ENCODE measurements at regions not wholly inside any gene's neighbourhood (a gene's known extent, or its start where the extent isn't known, plus 50 kb on each side); places are given as distances from the start of the nearest gene placed in this dataset.

DNA sequence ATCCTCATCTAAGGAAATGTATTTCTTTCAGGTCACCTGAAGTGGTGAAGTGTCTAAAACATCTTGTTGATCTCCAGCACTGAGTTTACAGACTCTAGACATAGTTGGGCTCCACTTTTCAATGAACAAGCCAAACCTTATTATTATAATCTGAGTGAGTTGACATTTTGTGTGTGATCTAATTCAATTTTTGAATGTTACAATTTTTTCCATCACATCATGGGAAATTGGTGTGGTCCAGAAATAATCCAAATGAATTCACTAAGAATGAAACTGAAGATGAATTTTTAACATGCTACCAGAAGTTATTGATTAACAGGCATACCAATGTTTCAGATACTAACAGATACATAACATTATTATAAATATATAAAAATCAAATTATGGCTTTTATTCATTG is 75.6 kb upstream of the EFEMP1 start:
- Histone ChIP-seq H3K4me3 (no peak overlapping the region), H3K36me3 (no peaks in the 10 kb centered on the region), H3K4me1 (no peaks in the 10 kb centered on the region), H3K27me3 (no peaks in the 10 kb centered on the region), H3K9me3 (no peaks in the 10 kb centered on the region), H3K27ac (no peak overlapping the region)
- ATAC-seq (ENCODE audit: low FRiP score in 2 of 2) (peak in 1 of 2 donors; percentile 26), DNase-seq (no peak)
- TF ChIP-seq EP300 (IDR thresholded peaks at IDR 0.05) (no peak), POLR2AphosphoS5 (IDR thresholded peaks at IDR 0.05) (no peak), POLR2A (IDR thresholded peaks at IDR 0.05) (no peak)
- TF ChIP-seq, protein P1, sequence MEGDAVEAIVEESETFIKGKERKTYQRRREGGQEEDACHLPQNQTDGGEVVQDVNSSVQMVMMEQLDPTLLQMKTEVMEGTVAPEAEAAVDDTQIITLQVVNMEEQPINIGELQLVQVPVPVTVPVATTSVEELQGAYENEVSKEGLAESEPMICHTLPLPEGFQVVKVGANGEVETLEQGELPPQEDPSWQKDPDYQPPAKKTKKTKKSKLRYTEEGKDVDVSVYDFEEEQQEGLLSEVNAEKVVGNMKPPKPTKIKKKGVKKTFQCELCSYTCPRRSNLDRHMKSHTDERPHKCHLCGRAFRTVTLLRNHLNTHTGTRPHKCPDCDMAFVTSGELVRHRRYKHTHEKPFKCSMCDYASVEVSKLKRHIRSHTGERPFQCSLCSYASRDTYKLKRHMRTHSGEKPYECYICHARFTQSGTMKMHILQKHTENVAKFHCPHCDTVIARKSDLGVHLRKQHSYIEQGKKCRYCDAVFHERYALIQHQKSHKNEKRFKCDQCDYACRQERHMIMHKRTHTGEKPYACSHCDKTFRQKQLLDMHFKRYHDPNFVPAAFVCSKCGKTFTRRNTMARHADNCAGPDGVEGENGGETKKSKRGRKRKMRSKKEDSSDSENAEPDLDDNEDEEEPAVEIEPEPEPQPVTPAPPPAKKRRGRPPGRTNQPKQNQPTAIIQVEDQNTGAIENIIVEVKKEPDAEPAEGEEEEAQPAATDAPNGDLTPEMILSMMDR (IDR thresholded peaks at IDR 0.05): no peak

DNA sequence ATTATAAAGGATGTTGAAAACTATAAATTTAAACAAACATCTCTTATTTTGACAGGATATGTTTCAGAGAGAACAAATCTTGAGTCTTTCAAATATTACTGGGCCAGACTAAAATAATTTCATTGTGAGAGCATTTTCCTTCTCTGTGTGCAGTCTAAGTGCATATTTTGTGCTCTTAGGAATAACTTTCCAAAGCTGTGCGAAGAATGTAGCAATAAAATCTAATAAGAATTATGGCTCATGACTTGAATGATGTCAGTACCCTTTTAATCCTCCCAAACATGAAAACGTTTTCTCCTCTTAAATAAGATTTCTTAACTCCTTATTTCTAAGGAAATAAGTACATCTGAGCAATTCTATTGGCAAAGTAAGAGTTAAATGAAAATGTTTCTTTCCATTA is 76.2 kb upstream of the EFEMP1 start:
- WGBS, 2 donors: 58 to 65% methylated on average over 2 of the region's 2 CpGs
- H3K4me3 ChIP-seq: no peak overlapping the region
- no peaks in the 10 kb centered on the region for H3K36me3 ChIP-seq
- no peaks in the 10 kb centered on the region for H3K27me3 ChIP-seq
- no peaks in the 10 kb centered on the region for H3K9me3 ChIP-seq
- TF ChIP-seq EP300 (IDR thresholded peaks at IDR 0.05): no peak
- no peak for TF ChIP-seq POLR2AphosphoS5 (IDR thresholded peaks at IDR 0.05)
- TF ChIP-seq, protein P1 (IDR thresholded peaks at IDR 0.05): no peak
- ATAC-seq (ENCODE audit: low FRiP score in 2 of 2): peak in 1 of 2 donors; percentile 50
- no peak overlapping the region for H3K27ac ChIP-seq
- H3K4me1 ChIP-seq: no peaks in the 10 kb centered on the region
- DNase-seq: no peak

DNA sequence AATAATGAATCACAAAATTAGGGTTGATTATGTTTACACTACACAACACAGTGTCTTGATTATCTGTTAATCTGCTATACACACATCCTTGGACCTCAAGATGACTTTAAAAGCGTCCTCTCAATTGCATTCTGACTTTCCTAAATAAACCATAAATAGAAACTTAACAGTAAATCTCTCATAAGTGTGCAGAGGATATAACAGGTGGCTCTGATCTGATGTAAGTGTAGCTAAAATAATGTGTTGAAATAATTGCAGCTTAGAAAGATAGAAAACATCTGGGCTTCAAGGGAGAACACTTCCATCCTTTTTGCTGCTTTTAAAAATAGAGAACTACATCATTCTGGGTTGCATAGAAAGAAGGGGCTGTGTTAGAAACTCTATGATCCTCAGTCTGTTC is 78.4 kb upstream of the EFEMP1 start:
- TF ChIP-seq EP300 (IDR thresholded peaks at IDR 0.05): no peak
- TF ChIP-seq POLR2AphosphoS5 (IDR thresholded peaks at IDR 0.05): peak in 1 of 2 donors; percentile 15
- ATAC-seq (ENCODE audit: low FRiP score in 2 of 2) (no peak), DNase-seq (no peak)
- WGBS, 2 donors: 41 to 52% methylated on average over 1 of the region's 1 CpG
- Histone ChIP-seq H3K27ac (no peak overlapping the region), H3K4me1 (no peaks in the 10 kb centered on the region), H3K9me3 (no peaks in the 10 kb centered on the region), H3K36me3 (no peaks in the 10 kb centered on the region), H3K4me3 (no peak overlapping the region), H3K27me3 (no peaks in the 10 kb centered on the region)

DNA sequence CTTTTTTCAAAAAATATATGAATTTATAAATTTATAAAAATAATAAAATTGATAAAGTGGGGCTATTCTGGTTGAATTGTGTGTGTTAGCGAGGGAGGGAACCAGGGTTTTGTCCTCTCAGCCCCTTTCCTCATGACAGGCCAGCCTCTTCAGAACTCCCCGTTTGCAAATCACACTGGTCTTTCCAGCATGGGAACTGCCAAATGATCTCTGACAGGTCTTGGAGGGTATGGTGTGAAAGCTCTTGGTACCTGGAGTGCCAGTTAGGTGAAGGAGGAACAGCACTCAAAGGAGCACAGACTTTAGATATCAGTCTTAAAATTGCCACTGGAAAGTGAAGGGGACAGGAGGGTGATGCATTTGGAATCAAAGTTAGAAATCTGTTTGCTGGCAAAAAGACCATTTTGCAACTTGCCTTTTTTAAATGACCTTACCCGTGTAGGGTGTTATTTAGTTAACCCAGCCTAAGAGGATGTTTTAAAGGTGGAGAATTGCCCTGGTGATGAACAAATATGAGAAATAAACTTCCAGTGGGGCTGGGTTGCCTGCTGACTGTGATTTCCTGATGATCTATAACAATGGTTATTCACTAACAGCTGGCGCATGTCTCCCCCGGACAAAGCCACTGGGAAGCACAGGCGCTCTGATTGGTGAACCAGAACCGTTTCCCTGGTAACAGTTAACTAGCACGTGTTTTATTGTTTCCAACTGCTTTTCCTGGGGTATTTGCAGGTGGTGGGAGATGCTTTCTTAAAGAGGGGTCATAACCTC is 85.3 kb upstream of the EFEMP1 start:
- H3K27me3 ChIP-seq: no peaks in the 10 kb centered on the region
- no peak overlapping the region for H3K4me3 ChIP-seq
- H3K36me3 ChIP-seq: no peaks in the 10 kb centered on the region
- H3K4me1 ChIP-seq: peaks cover 0 to 12% (median 8%) of the 10 kb centered on the region in 4 donors
- WGBS, 2 donors: 25 to 28% methylated on average over 8 of the region's 8 CpGs
- no peaks in the 10 kb centered on the region for H3K9me3 ChIP-seq
- TF ChIP-seq POLR2A (IDR thresholded peaks at IDR 0.05) (no peak), POLR2AphosphoS5 (IDR thresholded peaks at IDR 0.05) (no peak), EP300 (IDR thresholded peaks at IDR 0.05) (no peak)
- TF ChIP-seq, protein P1 (IDR thresholded peaks at IDR 0.05): no peak
- DNase-seq (no peak), ATAC-seq (ENCODE audit: low FRiP score in 2 of 2) (peak; percentile 51 to 95)
- H3K27ac ChIP-seq: no peak overlapping the region

DNA sequence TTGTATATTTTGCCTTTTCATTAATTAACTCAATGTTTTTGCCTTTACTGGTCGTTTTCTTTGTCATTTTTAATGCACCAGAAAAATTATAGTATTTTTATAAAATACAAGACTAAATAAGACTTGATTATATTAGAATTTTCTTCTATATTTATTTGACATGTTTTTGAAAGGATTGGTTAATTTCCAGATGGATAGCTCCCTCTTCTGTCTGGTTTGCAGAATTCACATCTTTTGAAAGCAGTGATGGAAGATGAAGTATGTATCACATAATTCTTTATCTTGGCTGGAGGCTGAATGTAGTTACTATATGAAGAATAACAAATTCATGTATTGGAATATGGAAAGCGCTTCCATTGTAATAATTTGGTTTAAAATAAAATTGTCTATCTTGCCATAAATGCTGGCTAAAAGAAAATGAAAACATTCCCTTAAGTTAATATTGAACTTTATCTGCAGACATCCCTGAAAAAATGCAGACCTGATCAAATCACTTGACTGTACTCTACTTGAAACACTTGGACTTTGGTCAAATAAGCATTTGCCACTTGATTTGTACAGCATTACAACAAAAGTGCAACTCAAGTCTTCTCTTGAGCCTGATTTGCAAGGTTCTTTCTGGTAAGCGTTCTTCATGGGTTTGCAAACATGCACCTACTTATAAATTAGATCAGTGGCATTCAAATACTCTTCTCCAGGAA is 86.3 kb upstream of the EFEMP1 start:
- H3K27ac ChIP-seq: no peak overlapping the region
- H3K36me3 ChIP-seq: no peaks in the 10 kb centered on the region
- H3K9me3 ChIP-seq: no peaks in the 10 kb centered on the region
- H3K4me1 ChIP-seq: peaks cover 0 to 12% (median 8%) of the 10 kb centered on the region in 4 donors
- H3K4me3 ChIP-seq: no peak overlapping the region
- no peak for DNase-seq
- H3K27me3 ChIP-seq: no peaks in the 10 kb centered on the region
- 21 to 33% methylated on average over 3 of the region's 3 CpGs for WGBS, 2 donors
- ATAC-seq (ENCODE audit: low FRiP score in 2 of 2): peak; percentile 68 to 77
- TF ChIP-seq EP300 (IDR thresholded peaks at IDR 0.05) (peak in 1 of 4 donors; percentile 65), POLR2AphosphoS5 (IDR thresholded peaks at IDR 0.05) (peak in 1 of 2 donors; percentile 12), POLR2A (IDR thresholded peaks at IDR 0.05) (no peak)
- TF ChIP-seq, protein P1 (IDR thresholded peaks at IDR 0.05): peak in 5 of 6 experiments; percentile 14 to 40 (median 31)

All from upper lobe of left lung (tissue), 6 donors.